K562 (cell line): ENCODE measurements at regions not wholly inside any gene's neighbourhood (a gene's known extent, or its start where the extent isn't known, plus 50 kb on each side); places are given as distances from the start of the nearest gene placed in this dataset.

Experiments used
- CTCF ChIP-seq, 3 experiments: IDR thresholded peaks in 2 of 3; conservative IDR thresholded peaks in 1 of 3; 2 replicates each; pipeline ENCODE4 v1.5.1; 2011 to 2012; ENCODE audit warnings: low read length in 3 of 3, mild to moderate bottlenecking in 3 of 3, control low read depth in 2 of 3, improper control_type of control experiment in 1 of 3, inconsistent platforms in 1 of 3, low read depth in 1 of 3, mixed read lengths in 1 of 3, moderate library complexity in 1 of 3; ENCODE audit not compliant: insufficient read depth in 2 of 3
- ELF4 ChIP-seq: fragments of 450-650 bp; formaldehyde crosslinking; IDR thresholded peaks from 2 replicates; pipeline ENCODE4 v1.4.0; 2022; ENCODE audit warnings: missing genetic modification characterization
- GABPA ChIP-seq: fragments of 200-800 bp; sonication (Bioruptor generic); conservative IDR thresholded peaks from 2 replicates; pipeline ENCODE4 v1.6.1; 2016; ENCODE audit warnings: low read depth, missing genetic modification characterization, missing compliant biosample characterization
- MYC ChIP-seq, 2 experiments: fragments of 250-450 bp in 1 of 2; sonication (Bioruptor Pico) in 1 of 2; IDR thresholded peaks; 2 replicates each; pipeline versions ENCODE4 v1.5.1 to v1.6.1; 2012 to 2021; ENCODE audit warnings: low read depth in 2 of 2, borderline replicate concordance in 1 of 2, improper control_type of control experiment in 1 of 2, low read length in 1 of 2, mild to moderate bottlenecking in 1 of 2, moderate library complexity in 1 of 2
- POLR2A ChIP-seq: fragments of 450-650 bp; conservative IDR thresholded peaks from 2 replicates; pipeline ENCODE4 v1.6.1; 2016
- RAD21 ChIP-seq, 2 experiments: fragments of 250-450 bp in 1 of 2; fragments of 450-650 bp in 1 of 2; sonication (Bioruptor Pico) in 1 of 2; formaldehyde crosslinking in 1 of 2; IDR thresholded peaks in 1 of 2; conservative IDR thresholded peaks in 1 of 2; 2 replicates each; pipeline versions ENCODE4 v1.4.0 to v1.8.0; 2020 to 2022; ENCODE audit warnings: mild to moderate bottlenecking in 2 of 2, moderate library complexity in 1 of 2
- SMARCC2 ChIP-seq: fragments of 450-650 bp; IDR thresholded peaks from 2 replicates; pipeline ENCODE4 v1.6.1; 2017; ENCODE audit warnings: antibody characterized with exemption, moderate library complexity, mild to moderate bottlenecking, low read depth
- TBL1XR1 ChIP-seq, 2 experiments: IDR thresholded peaks; 2 replicates each; pipeline ENCODE4 v1.6.1; 2012; ENCODE audit warnings: improper control_type of control experiment in 2 of 2, low read length in 2 of 2, mild to moderate bottlenecking in 1 of 2
- TCF7 ChIP-seq: sonication (generic); IDR thresholded peaks from 2 replicates; pipeline ENCODE4 v1.6.1; 2016; ENCODE audit warnings: antibody characterized with exemption, borderline replicate concordance
- USF2 ChIP-seq: sonication (generic); formaldehyde crosslinking; IDR thresholded peaks from 2 replicates; pipeline ENCODE4 v1.5.0; 2020; ENCODE audit warnings: missing genetic modification reagents
- ZKSCAN1 ChIP-seq: fragments of 150-350 bp; IDR thresholded peaks from 2 replicates; pipeline ENCODE4 v1.6.1; 2016; ENCODE audit warnings: low read depth, low read length
- ZNF253 ChIP-seq: fragments of 250-450 bp; sonication (Bioruptor Pico); conservative IDR thresholded peaks from 2 replicates; pipeline ENCODE4 v1.6.1; 2021; ENCODE audit warnings: mild to moderate bottlenecking

DNA sequence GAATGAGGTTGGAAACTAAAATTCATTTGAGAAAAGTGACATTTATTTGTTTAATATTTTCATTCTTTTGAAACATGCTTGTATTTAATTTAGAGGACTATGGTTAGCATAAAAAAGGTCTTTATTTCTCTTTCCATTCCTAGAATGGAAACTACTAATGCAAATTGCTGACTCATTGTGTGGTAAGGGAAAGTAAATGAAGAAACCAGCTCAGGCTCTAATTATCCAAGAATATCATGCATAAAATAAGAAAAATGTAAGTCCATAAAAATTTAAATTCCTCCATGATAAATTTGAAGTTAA is 777.0 kb upstream of the SLITRK1 start:
- TF ChIP-seq MYC (IDR thresholded peaks at IDR 0.05; ENCODE audit: low read depth, low read length): no peak
- no peak for TF ChIP-seq MYC (CRISPR knock-in tag; IDR thresholded peaks at IDR 0.05; ENCODE audit: borderline replicate concordance, low read depth)
- TF ChIP-seq SMARCC2: no peak
- TF ChIP-seq RAD21 (CRISPR knock-in tag; conservative IDR thresholded peaks at IDR 0.05 in 1 of 2, IDR thresholded peaks at IDR 0.05 in 1 of 2): no peak
- no peak for TF ChIP-seq TBL1XR1 (IDR thresholded peaks at IDR 0.05; ENCODE audit: low read length in 2 of 2)
- no peak for TF ChIP-seq CTCF (IDR thresholded peaks at IDR 0.05 in 2 of 3, conservative IDR thresholded peaks at IDR 0.05 in 1 of 3; ENCODE audit: insufficient read depth in 2 of 3, low read depth in 1 of 3, low read length in 3 of 3)
- TF ChIP-seq POLR2A: no peak
- no peak for TF ChIP-seq ZNF253 (CRISPR knock-in tag)
- no peak for TF ChIP-seq ZKSCAN1
- no peak for TF ChIP-seq ELF4 (CRISPR knock-in tag)
- TF ChIP-seq USF2: no peak
- no peak for TF ChIP-seq TCF7
- no peak for TF ChIP-seq GABPA (tag)
